Stimulated activated CD4-positive, alpha-beta T cell treated with anti-CD3 and anti-CD28 coated beads, Interleukin-12 subunit alpha, Interleukin-12 subunit beta, amount 100 ng/mL, for 48 hours (primary cell): ENCODE measurements at regions not wholly inside any gene's neighbourhood (a gene's known extent, or its start where the extent isn't known, plus 50 kb on each side); places are given as distances from the start of the nearest gene placed in this dataset.
"Not testable (repeated sequence)": the region's sequence is repeated elsewhere in the genome, so short reads cannot be mapped to it uniquely, and the experiment has no call there.

Experiments used
- DNase-seq, 3 donors: peaks; one replicate each; pipeline ENCODE4 v3.0.0-alpha.2; 2020; ENCODE audit warnings: low read depth in 2 of 3, low spot score in 1 of 3

DNA sequence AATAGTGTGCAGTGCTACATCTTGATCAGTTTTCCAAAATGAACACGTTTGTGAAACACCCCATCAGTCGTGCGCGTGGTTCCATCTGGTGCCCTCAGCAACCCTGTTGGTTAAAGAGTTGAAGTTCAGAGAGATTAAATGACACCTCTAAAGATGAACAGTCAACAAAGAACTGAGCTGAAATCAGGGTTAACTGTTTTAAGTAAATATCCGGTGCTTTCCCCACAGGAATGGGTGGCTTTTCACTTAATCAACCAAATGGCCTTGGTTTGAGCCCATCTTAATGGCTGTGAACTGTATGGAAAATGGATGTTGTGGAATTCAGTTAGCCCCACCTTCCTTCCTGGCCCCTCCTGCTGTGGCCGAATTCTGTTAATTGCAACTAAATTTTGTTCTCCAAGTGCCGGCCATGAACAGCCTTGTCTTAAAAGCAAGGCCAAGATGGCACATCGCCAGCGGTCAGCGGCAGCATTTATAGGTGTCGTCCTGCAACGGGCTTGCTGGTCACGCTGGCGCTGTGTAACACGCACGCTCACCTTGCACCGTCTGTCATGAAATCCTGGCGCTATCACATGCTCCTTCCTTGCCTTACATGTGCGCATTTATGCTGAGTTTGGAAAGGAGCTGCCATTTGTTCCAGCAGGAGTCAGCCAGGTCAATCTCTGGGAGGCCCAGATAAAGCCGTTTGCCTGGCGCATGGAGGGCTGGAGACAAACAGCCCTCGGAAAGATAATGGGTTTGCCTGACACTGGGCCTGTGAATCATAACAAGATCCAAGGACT is 164.5 kb downstream of the ERMARD start:
- no peak for DNase-seq

DNA sequence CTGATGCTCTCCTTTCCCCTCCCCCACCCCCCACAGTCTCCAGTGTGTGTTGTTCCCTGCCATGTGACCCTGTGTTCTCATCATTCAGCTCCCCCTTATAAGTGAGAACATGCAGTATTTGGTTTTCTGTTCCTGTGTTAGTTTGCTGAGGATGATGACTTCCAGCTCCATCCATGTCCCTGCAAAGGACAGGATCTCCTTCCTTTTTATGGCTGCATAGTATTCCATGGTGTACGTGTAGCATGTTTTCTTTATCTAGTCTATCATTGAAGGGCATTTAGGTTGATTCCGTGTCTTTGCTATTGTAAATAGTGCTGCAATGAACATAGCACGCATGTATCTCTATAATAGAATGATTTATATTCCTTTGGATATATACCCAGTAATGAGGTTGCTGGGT is 162.3 kb downstream of the ERMARD start:
- not testable (repeated sequence) for DNase-seq

- no peak for DNase-seq
Observed at GRCh38 chr6:169913096-169913638, 161.7 kb downstream of the ERMARD start.

DNA sequence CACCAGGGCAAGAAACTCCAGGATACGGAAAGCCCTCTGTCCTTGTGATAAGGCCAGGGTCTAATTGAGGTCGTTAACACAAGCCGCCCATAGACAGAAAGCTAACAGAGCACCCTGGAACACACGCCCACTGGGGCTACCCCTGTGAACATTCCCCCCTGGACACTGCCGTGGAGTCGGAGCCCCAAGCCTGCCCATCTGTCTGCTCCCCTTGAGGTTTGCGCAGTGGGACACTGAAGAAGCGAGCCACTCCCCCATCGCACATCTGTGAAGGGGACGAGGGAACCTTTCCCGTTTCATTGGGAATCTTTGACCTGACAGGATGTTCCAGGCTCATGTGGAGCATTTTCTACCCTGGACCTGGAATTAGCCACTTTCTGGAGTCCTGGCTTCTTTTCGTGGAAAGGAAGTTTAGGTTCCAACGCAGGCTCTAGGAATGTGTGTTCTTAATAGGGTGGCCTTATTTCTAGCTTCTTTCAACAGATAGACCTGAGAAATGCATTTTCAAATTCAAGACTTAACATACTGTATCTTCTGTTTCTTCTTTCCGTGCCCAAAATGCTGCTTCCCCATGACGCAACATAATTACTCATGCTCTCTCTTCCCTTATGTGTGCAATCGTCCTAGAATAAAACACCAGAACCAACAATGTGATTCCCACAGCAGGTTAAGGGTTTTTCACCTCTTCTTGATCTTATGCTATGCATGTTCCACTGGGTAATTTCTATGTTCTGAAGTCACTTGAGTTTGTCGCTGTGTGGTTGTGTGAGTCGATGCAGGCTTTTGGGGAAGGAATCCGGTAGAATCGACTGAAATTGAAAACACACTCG is 161.1 kb downstream of the ERMARD start:
- no peak for DNase-seq

- no peak for DNase-seq
Observed at GRCh38 chr6:169911264-169912263, 160.1 kb downstream of the ERMARD start.

- no peak for DNase-seq
Observed at GRCh38 chr6:169909113-169909512, 157.7 kb downstream of the ERMARD start.

- DNase-seq = no peak
Observed at GRCh38 chr6:169908403-169908933, 157.0 kb downstream of the ERMARD start.

DNA sequence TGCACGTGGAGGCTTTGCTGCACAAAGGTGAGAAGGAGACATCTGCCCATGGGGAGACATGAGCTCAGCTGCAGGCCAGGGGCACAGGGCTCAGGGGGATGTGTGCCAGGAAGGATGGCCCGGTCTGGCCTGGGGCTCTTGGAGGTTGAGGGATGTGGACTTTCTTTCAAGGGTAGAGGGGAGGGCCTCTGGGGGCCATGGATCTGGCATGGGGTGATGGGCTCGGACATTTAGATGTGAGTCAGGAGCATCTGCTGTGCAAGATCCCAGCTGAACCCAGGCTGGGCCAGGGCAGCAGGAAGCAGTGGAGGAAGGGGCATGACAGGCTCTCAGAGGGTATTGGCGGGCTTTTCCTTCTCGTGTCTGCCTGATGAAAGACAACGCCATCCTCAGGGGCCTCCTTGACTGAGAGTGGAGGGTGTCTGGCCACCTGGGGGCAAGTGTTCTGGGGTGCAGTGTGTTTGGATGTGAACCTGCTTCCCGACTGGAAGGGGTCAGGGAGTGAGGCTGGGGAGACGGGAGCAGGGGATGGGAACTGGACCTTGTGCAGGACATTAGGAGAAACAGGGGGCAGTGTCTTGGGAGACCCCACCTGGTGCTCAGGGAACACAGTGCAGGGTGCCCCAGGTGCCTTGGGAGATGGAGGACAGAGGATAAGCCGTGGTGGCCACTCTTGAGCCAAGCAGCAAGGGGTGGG is 156.1 kb downstream of the ERMARD start:
- no peak for DNase-seq

GRCh38 chr6:169906688-169907418 is 155.4 kb downstream of the ERMARD start:
- DNase-seq = no peak

- DNase-seq = no peak
Observed at GRCh38 chr6:169906004-169906687, 154.7 kb downstream of the ERMARD start.

DNA sequence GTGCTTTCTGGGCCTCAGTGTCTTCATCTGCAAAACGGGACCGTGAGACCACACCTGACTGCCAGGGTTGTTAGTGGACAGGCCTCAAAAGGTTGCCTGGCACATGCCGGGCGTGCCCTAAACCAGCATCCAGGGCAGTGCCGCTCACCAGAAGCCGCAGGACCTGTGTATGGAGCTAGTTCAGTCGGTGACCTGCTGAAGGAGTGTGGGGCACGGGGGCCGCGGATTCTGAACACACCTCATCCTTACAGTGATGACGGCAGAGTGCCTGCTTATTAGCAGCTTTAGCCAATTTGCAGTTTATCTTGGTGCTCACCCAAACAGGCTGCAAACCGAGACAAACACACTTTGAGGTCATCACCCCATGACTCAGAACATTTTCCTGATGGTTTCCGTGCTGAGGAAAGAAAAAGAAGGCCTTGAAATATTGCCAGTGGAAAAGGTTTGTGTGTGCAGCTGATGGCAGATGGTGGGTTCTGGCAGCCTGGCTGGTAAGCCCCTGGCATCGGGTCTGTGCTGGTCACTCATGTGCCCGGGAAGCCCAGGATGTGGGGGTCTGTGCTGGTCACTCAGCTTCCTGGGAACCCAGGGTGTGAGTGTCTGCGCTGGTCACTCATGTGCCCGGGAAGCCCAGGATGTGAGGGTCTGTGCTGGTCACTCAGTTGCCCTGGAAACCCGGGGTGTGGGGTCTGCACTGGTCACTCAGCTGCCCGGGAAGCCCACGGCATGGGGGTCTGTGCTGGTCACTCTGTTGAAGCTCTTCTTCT is 153.8 kb downstream of the ERMARD start:
- DNase-seq = no peak

- DNase-seq = no peak
Observed at GRCh38 chr6:169904051-169904922, 152.9 kb downstream of the ERMARD start.

DNA sequence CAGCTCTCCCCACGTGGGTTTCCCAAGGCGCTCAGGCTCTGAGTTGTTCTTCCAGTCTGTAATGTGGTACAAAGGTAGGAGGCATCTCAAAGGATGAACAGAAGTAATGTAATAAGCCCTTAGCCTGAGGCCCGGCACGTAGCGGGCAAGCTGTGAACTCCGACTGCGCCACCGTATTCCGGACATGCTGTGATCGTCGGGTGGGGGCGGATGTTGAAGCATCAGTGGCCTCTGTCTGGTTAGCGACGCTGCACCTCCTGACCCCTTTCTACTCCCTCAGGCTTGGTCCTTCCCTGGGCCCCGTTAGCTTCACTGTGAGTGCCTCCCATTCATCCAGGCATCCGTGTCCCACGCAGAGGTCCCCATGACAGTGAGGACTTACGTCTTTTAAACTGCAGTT is 151.7 kb downstream of the ERMARD start:
- no peak for DNase-seq

DNA sequence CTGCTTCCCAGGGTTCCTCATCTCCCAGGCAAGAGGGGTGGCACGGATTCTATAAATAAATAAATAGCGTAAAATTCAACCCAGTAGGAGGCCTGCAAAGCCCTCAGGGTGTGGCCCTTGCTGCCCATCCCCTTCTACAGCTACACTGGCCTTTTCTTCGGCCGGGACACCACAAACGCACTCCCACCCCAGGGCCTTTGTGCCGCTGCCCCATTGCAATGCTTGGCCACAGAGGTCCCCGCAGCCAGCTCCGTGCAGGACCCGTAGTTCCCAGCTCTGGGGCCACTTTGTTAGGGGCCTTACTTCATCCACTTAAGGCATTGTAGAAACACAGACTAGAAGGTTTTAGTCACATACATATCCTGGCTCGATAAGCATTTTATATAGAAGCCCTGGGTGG is 151.2 kb downstream of the ERMARD start:
- DNase-seq = no peak

DNA sequence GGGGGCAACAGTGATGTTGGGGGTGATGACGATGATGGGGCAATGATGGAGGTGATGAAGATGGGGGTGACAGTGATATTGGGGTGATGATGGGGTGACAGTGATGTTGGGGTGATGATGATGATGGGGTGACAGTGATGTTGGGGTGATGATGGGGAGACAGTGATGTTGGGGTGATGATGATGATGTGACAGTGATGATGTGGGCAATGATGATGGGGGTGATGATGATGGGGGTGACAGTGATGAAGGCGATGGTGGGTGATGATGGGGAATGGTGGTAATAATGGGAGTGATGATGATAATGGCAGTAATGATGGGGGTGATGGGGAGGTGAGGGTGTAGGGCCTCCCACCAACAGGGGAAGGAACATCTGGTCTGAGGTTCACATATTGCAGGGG is 150.6 kb downstream of the ERMARD start:
- DNase-seq = no peak

GRCh38 chr6:169899481-169900145 is 148.2 kb downstream of the ERMARD start:
- DNase-seq = no peak
